HG03135 (cell line): ENCODE measurements at regions not wholly inside any gene's neighbourhood (a gene's known extent, or its start where the extent isn't known, plus 50 kb on each side); places are given as distances from the start of the nearest gene placed in this dataset.

Source experiments
- ATAC-seq: cut with Tn5 transposase; IDR thresholded peaks from one replicate; pipeline ENCODE4 v1.9.1; 2021; ENCODE audit warnings: mild to moderate bottlenecking, moderate library complexity; ENCODE audit not compliant: unreplicated experiment

DNA sequence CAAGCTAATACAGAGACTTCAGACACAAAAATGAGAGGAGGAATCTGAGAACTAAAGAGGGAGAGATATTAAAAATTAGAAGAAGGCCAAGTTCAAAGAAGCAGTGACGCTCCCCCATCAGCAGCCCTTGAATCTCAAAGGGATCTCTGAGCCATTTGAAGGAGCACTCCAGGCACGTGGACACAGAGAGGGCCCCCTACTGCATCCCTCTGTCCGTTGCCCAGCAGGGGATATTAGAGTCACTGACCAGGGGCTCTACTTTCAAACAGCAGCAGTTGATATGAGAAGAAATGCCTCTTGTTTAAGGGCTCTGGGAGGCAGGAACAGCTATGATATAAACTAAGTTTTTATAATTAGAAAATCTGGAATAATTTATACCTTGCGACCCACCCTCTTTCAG lies 479.0 kb upstream of the SALL1 start:
- no peak for ATAC-seq

DNA sequence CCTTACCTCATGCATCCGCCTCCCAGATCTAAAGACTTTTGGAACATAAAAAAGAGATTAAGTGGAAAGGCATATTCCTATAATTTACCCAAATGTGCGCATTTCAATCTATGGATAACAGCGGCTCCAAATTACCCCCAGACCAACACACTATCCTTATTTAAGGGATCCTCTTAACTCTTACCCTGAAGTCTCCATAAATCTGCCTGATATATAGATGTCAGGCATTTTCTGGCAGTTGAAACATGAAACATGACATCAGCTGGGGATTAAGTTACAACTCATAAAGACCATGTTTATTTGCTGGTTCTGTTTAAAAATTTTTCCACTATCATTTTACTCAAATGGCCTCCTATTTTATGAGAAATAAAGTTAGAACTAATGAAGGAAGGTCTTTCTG lies 478.5 kb upstream of the SALL1 start:
- no peak for ATAC-seq

DNA sequence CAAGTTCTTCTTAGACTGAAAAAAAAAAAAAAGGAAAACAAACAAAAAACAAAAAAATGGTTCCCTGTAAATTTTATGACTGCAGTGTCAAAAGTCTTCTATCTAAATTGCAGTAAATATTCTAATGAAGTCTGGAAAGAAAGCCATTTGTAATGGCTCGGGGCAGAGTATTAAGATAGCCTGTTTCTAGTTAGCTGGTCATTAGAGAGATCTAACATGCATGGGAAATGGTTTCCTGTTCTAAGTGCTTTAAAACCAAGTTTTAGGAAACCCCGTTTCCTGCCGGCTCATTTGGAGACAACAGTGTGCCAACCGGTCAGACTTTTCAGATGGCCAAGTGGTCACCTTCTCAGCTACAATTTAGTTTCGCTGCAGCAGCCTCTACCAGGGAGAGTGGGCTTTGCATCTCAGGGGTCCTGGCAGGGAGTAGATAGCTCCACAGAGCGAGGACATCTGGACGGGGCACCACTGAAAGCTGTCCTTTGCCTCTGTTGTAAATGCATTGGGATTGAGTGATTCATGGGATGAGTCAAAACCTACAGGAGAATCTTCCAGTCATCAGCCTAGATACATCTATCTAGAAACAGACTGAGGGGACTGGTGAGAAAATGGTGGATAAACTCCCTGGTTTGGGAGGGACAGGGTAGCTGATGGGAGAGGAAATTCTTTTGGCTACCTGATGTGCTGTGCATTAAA lies 473.2 kb upstream of the SALL1 start:
- ATAC-seq, result no peak

DNA sequence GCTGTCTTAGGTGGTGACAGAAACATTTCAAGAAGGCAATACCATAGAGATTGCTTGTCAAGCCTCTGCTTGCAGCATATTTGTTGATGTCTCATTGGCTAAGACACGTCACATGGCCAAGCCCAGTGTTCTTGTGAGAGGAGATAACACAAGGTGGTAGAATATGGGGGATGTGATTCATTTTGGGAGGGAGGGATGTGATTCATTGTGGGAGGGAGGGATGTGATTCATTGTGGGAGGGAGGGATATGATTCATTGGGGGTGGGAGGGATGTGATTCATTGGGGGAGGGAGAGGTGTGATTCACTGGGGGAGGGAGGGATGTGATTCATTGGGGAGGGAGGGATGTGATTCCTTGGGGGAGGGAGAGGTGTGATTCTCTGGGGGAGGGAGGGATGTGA lies 470.5 kb upstream of the SALL1 start:
- no peak for ATAC-seq

DNA sequence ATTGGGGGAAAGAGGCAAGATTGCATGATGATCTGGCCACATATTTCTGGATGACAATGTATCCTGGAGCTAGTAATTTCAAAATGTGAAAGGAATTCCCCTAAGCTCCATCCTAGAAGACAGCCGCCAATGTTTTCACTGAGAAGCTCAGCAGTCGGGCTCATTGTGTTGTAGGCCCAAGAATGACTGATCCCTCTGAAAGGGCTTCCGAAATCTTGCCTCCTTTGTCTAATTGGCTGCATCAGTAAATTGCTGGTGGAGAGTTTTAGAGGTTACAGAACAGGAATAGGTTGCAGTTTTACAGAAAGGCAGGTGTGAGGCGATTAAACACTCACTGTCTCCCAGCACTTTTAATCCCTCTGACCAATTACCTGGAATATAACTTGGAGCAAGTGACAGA lies 464.1 kb upstream of the SALL1 start:
- no peak for ATAC-seq

DNA sequence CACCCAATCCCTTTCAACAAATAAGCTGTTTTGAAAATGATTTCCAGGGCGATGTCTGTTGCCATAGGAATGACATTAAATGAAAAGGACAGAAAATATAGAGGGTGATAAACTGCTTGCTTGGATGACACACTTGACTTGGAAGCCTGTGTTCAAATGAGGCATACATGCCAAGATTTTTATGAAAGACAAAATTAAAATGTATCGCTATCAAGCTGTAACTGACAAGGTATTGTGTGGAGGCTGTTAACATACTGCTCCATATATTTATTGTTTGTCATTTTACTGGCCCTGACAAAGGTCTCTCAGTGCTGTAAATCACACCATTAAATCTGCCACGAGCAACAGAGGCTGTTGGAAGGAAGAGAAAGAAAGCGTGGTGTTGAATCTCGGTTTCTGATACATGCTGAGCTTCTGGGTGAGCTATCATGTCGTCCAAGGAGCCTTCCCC lies 456.2 kb upstream of the SALL1 start:
- no peak for ATAC-seq

DNA sequence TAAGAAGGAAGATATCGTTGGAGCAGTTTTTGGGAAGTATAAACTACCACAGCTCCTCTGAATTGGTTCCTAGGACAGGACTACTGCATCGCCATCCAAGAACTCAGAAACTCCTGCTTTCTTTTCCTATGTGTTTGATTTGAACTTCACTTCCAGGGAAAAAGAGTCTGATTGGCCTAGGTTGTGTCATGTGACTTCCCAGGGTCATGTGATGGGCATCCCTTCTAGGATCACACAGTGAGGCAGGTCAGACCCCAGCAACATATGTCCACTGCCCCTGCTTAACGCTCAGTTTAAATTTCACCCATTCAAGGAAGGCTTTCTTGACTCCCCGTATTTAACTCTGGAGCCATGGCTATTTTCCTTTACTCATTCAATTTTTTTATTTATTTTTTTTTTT lies 445.2 kb upstream of the SALL1 start:
- ATAC-seq, result no peak

DNA sequence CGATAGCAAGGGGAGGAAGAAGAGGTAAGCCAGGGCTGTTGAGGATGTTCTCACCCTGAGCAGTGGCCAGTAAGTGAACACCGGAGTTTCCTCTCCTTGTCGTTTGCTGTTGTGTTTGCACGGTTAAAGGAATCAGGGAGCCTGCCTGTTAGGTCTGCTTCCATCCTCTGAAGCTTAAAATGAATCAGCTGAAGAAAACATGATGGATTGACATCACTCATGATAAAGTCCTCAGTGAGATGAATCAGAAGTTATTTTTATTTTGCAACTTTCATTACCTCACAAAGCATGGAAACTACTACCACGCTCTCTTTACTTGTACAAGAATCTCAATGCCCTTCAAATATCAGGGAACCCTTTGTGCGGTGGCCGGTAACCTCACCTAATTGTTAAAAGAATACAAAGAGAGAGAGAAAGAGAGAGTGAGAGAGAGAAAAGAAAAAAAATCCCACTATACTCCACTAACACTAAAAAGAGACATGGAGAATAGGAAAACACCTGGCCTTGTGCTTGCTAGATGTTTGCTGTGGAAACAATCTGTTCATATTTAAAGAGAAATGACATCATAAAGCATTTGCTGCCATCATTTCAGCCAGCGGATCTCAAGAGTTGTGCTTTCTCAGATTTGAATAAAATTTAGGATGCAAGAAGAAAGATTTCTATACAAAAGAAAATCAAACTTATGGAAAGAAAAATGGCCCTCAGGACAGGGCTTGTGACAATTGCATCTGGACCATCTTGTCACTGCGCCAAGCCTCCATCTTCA lies 441.6 kb upstream of the SALL1 start:
- no peak for ATAC-seq

DNA sequence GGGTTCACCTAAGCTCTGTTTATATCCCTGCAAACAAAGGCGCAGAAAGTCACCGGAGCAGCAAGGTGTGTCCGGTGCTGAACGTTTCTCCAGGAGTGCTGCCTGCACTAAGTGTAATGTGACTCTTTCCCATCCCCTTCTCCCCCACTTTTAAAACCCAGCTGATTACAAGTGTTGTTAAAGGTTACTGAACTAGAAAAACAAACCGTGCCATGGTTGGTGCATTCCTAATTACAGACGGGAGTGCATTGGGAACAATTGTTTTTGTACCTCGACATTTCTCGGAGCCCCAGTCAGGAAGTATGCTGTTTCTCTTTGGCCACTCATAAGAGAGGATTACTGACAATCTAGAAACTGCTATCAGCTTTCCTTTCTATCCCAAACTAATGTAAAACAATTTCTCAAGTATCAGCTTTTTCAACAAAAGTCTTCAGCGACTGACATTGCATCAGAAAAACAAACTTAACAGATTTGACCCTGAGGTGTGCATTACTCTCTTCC lies 441.0 kb upstream of the SALL1 start:
- ATAC-seq, result no peak

DNA sequence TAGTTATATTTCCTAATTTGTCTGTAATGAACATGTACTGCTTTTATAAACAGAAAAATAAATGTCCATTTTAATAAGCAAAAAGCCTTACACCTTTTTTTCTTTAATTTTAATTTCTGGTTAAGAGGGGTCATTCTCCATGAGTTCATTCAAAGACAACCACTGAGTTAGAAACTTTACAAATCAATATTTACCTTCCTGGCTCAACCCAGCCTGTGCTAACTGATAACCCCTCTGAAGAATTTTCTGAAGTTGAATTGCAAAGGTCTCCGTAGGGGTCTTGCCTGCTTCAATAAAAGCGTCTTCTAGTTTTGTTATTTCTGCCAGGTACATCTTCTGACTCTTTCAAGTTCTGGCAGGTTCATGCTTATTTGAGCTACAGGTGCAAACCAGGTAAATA lies 440.4 kb upstream of the SALL1 start:
- no peak for ATAC-seq

DNA sequence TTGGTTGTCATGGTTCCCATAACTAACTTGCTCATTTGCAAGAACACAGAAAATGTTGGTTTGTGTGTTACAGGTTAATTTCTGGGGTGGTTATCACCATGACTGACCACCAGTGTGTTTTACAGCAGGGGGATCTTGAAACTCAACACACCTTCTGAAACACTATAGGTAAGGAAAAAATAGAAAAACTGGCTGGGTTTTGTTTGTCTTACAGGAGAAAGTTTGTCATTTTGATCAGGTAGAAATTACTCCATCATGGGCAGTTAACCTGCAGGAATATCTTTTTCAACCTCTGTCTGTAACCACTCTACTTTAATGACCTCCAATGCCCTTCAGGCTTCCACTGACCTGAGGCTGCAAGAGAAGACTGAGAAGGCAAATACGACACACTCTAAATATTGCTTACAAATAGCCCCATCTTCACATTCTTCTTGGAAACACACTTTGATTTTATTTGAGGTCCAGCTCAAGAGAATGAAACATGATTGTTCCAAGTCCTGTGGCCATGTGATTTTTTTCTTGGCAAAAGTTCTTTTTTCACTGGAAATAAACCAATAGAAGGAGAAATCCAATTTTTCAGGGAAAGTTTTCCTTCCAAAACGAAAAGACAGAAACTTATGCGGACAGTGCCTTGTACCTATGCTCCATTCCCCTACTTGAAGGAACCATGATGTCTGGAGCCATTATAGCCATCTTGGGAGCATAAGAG lies 428.7 kb upstream of the SALL1 start:
- ATAC-seq, result no peak

DNA sequence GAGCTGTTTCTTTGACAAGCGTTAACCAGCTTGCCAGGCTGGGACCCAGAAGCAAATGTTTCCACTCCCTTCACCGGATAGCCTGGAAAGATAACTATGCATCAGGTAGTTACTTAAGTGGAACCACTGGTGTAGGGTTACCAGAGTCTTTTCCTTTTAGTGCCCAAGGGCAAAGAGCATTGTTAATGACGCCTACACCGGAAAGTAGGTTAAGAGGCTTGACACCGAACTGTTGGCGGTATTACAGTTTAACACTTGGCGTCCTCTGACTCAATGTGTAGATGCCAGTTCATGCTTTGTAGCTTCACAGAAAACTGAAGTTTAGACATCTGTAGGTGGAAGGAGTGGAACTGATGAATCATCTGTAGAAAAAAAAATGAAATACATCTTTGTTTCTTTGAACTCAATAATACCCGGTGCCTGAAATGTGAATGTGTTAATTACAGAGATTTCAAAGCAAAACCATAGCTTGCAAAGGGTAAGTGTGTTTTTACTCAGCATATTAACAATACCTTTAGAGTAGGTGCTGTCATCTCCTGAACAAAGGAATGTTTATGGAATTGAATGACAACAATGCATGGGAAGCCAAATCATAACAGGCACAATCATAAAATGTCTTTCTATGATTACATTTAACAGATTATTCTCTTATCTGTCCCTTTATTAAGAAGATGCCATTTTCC lies 426.7 kb upstream of the SALL1 start:
- no peak for ATAC-seq

DNA sequence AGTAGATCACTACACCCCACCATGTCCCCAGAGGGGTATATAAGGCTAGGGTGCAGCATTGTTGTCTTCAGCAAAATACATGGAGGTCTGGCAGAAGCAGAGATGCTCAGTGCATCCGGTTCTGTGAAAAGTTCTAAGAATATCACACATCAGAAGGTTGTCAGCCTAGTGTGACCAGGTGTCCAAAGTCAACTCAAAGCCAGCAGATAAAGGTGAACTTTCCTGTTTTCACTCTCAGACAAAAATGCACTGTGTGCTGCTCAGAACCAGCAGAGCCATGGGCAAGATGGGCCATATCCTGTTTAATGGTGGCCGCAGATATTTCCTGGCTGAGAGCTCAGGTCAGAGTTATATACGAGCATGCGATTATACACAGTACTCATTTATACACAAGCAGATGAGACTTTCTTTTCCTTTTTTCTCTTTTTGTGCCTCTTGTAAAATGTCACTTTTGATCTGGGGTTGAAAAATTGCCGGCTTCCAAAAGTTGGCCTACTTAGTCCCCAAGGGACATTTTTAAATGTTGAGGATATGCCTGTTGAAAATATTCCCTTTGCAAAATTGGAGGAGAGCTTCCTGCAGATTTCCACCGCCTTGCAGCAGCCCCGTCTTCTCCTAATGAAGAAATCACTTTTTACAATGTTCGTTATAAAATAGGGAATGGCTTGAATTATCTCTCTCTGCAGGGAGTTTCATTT lies 425.6 kb upstream of the SALL1 start:
- no peak for ATAC-seq

DNA sequence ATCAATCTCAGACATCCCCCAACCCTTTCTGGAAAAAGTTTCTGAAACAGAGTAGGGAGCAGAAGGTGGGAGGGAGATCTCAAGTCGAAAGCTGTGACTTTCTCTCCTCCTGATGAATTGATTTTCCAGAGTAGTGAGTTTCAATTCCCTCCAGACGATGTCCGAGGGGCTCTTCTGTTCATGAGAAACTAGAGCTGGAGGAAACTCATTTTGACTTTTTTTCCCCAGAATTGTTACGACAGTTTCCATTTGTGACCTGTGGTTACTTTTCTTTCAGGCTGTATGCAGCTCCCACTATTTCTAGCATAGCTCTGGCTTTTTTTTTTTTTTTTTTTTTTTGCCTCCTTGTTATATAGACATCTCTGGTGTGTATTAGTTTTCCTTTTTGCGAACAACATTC lies 422.1 kb upstream of the SALL1 start:
- ATAC-seq, result no peak

DNA sequence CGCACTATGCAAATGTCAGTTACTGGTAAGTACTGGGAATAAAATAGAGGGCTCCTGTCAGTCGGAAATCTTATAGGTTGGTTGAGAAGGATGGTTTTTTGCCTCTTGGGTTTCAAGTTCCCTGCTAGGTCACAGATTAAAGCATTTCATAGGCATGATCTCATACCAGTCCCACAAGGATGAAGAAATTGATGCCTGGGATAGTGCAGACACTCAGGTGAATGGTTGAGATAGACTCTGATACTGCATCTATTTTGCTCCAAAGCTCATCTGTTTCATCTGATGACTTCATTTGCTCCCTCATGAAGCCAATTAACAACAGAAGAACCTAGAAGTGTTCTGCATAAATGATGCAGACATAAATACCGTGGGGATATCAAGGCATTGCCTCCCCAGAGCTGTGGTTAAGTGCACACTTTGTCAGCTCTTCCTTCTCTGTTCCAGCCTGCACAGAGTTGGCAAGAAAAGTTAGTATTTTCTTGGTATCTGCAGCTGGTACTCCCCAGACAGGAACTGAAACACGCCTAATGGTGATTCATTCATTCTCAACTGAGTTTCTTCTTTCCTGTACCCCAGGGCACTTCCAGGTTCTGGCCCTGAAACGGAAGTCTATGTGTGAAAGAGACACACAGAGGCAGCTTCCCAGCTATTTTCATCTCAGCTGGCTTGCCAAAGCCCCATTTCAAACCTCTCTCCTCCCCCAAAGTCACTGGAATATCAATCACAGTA lies 418.3 kb upstream of the SALL1 start:
- no peak for ATAC-seq

DNA sequence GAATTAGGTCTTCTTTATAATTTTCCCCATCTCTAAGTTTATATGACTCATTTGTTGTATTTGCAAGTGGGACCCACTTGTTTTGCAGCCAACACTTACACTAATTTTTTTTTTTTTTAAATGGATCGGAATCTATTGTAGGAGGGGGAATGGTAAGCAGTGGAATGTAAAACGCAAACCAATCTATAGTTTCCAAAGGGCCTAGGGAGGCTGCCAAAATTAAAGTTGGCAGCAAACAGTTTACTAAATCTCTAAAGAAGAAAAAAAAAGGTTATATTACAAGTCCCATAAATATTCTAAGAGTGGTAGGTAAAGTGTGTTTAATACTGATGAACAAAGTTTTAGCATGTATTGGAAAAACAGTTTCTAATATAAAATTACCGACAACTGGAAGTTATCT lies 416.8 kb upstream of the SALL1 start:
- ATAC-seq, result no peak

DNA sequence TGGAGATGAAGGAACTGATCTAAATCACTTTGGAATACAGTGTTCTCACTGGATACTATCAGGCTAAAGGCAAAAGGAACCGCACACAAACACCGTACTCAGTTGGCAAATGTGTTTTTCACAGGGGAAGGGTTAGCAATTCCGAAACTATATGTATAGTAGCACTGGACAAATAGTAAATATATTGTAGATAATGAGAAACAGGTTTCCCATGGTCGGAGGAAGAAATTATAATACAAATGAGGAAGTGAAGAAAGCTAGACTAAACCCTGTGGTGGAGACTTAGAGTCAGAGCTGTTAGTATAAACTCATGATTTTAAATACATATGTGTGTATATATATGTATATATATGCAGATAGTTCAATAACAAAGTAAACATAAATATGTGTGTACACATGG lies 414.1 kb upstream of the SALL1 start:
- no peak for ATAC-seq

DNA sequence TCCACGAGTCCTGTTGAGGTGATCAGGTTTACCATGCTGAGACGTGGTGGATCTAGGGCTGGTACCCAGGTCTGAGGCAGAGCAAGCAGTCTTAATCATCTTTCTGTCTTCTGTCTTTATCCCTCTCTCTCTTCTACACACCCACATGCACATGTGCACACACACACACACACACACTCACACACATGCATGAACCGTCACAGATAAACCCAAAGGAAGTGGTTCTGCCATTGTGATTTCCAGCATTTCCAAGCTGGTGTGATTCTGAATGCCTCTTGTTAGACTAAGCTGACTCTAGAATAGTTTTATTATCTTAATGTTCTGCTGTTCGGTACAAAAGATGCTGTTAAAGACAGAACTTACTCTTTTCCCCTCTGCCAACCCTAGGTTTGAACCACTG lies 411.8 kb upstream of the SALL1 start:
- ATAC-seq, result no peak

DNA sequence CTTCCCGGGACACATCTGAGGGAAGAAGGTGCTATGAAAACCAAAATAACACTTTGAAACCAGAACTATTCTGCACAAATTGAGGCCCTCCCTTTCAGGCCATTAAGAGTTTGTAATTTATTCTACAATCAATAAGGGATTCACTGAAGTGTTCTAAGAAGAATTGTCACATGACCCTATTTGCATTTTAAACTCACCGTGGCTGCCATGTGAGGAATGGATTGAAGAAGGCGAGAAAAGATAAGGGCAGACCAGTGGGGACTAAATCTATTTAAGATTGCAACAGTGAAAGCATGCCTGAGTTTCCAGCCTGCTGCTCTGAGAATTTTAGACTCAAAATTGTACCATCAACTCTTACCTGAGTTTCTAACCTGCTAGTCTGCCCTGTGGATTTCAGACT lies 408.8 kb upstream of the SALL1 start:
- ATAC-seq, result no peak

DNA sequence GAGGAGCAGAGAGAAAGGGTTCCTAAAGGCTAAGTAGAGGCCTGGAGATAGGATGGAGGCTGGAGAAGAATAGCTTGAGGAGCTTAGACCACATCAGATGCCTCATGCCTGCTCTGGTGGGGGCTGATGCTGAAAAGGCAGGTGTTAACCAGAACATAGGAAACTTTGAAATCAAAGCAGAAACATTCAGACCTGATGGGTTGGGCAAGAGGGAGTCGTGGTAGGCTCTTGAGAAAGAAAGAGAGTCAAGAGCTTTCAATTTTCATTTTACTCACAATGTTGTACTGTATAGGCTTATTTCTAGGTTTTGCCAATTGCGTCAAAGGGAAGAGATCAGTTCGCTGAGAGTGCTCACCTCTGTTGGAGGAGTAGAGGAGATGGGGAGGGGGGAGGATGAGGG lies 406.6 kb upstream of the SALL1 start:
- no peak for ATAC-seq
